OCI-LY3 (cell line): ENCODE measurements at regions not wholly inside any gene's neighbourhood (a gene's known extent, or its start where the extent isn't known, plus 50 kb on each side); places are given as distances from the start of the nearest gene placed in this dataset.

Experiments used
- H2AFZ ChIP-seq: fragments of 200-600, 300-600 bp; shearing (Covaris generic); 2 replicates; pipeline ENCODE4 v1.6.0; 2014; ENCODE audit warnings: antibody characterized with exemption, low read depth, low read length
- H3K27ac ChIP-seq: fragments of 200-600, 300-600 bp; sonication (generic); 2 replicates; pipeline ENCODE4 v1.5.1; 2014; ENCODE audit warnings: mild to moderate bottlenecking, low read length, moderate library complexity, mixed read lengths
- H3K27me3 ChIP-seq: fragments of 200-600, 300-600 bp; sonication (generic); 2 replicates; pipeline ENCODE4 v1.6.1; 2014; ENCODE audit warnings: low read depth, low read length, mixed read lengths
- H3K36me3 ChIP-seq: fragments of 200-600, 300-600 bp; sonication (generic); replicated peaks from 2 replicates; pipeline ENCODE3; 2014; ENCODE audit warnings: low read depth, low read length, mixed read lengths
- H3K4me1 ChIP-seq: fragments of 300-600, 200-600 bp; sonication (generic); 2 replicates; pipeline ENCODE4 v1.6.1; 2014; ENCODE audit warnings: low read length, mixed read lengths
- H3K4me2 ChIP-seq: fragments of 200-600, 300-600 bp; sonication (generic); 2 replicates; pipeline ENCODE4 v1.6.1; 2014; ENCODE audit warnings: low read length, mixed read lengths
- H3K4me3 ChIP-seq: fragments of 300-600, 200-600 bp; sonication (generic); 2 replicates; pipeline ENCODE4 v1.5.1; 2014; ENCODE audit warnings: antibody characterized with exemption, mild to moderate bottlenecking, low read length, moderate library complexity
- H3K79me2 ChIP-seq: fragments of 300-600, 200-600 bp; shearing (Covaris generic); 2 replicates; pipeline ENCODE4 v1.6.1; 2014; ENCODE audit warnings: mild to moderate bottlenecking, low read length, mixed read lengths
- H3K9ac ChIP-seq: fragments of 300-600, 200-600 bp; shearing (Covaris generic); 2 replicates; pipeline ENCODE4 v1.6.0; 2014; ENCODE audit warnings: mild to moderate bottlenecking, low read length, moderate library complexity
- H3K9me3 ChIP-seq: fragments of 200-600, 300-600 bp; shearing (Covaris generic); 2 replicates; pipeline ENCODE4 v1.6.1; 2014; ENCODE audit warnings: low read length, mixed read lengths; ENCODE audit not compliant: insufficient read depth
- H4K20me1 ChIP-seq: fragments of 200-600, 300-600 bp; sonication (generic); 2 replicates; pipeline ENCODE4 v1.6.1; 2016; ENCODE audit warnings: low read length, mixed read lengths; ENCODE audit not compliant: insufficient read depth
- EZH2phosphoT487 ChIP-seq: fragments of 200-600 bp; shearing (Covaris generic); IDR thresholded peaks from 2 replicates; pipeline ENCODE4 v1.6.1; 2018; ENCODE audit warnings: antibody characterized with exemption, mixed run types, low read depth
- TF ChIP-seq, protein P1 (sequence below): fragments of 200-600, 300-600 bp; sonication (generic); IDR thresholded peaks from 2 replicates; pipeline ENCODE4 v1.5.1; 2014; ENCODE audit warnings: antibody characterized with exemption, low read length, low read depth

DNA sequence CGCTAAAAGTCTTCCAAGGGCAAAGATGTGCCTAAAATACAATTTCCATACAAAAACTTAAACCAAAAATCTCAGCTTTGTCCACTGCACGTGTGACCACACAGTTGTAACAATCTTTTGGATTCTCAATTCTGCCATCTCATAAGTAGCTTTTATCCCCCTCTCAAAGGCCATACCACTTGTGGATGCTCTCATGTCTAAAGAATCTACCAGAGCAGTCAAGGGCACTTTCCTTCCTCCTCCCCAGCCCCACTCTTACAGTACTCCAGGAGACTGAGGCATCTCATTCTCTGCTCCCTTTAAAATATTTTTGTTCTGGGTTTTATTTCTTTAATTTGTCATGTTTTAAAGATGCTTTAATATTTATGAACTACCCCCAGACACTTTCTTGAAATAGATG lies 102.3 kb upstream of the PFN2 start:
- Histone ChIP-seq H3K4me1 (peaks cover 14% of the 10 kb centered on the region), H2AFZ (no peak overlapping the region), H4K20me1 (no peaks in the 10 kb centered on the region), H3K9me3 (peaks cover 11% of the 10 kb centered on the region), H3K4me3 (no peak overlapping the region), H3K79me2 (no peaks in the 10 kb centered on the region), H3K27ac (no peak overlapping the region), H3K9ac (no peak overlapping the region), H3K4me2 (no peak overlapping the region), H3K27me3 (peaks cover 22% of the 10 kb centered on the region), H3K36me3 (peaks cover 5% of the 10 kb centered on the region)
- no peak for TF ChIP-seq EZH2phosphoT487
- TF ChIP-seq, protein P1, sequence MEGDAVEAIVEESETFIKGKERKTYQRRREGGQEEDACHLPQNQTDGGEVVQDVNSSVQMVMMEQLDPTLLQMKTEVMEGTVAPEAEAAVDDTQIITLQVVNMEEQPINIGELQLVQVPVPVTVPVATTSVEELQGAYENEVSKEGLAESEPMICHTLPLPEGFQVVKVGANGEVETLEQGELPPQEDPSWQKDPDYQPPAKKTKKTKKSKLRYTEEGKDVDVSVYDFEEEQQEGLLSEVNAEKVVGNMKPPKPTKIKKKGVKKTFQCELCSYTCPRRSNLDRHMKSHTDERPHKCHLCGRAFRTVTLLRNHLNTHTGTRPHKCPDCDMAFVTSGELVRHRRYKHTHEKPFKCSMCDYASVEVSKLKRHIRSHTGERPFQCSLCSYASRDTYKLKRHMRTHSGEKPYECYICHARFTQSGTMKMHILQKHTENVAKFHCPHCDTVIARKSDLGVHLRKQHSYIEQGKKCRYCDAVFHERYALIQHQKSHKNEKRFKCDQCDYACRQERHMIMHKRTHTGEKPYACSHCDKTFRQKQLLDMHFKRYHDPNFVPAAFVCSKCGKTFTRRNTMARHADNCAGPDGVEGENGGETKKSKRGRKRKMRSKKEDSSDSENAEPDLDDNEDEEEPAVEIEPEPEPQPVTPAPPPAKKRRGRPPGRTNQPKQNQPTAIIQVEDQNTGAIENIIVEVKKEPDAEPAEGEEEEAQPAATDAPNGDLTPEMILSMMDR = no peak

DNA sequence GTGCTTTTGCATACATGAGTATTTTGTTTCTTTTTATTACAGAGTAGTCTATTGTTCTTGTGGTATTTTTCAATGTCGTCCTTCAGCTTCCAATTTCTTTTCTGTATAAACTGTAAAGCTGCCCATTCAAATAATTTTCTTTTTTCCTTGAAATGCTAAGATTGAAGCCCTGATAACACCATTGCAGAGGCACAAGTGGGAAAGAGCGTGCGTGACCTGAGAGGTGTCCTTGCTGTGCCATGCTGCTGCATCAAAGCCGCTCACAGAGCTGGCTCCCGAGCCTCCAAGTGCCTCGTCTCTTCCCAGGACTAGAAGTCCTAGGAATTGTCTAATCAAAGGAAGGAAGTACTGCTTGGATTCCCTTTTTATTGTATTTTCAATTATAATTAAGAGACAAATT lies 101.9 kb upstream of the PFN2 start:
- no peak overlapping the region for H3K27ac ChIP-seq
- H3K27me3 ChIP-seq = peaks cover 23% of the 10 kb centered on the region
- H2AFZ ChIP-seq = no peak overlapping the region
- H3K79me2 ChIP-seq = no peaks in the 10 kb centered on the region
- H3K9ac ChIP-seq = no peak overlapping the region
- H3K4me1 ChIP-seq = peaks cover 14% of the 10 kb centered on the region
- no peak overlapping the region for H3K4me3 ChIP-seq
- H3K36me3 ChIP-seq = peaks cover 5% of the 10 kb centered on the region
- no peak overlapping the region for H3K4me2 ChIP-seq
- TF ChIP-seq, protein P1 = no peak
- no peak for TF ChIP-seq EZH2phosphoT487
- H4K20me1 ChIP-seq = no peaks in the 10 kb centered on the region
- peaks cover 11% of the 10 kb centered on the region for H3K9me3 ChIP-seq

DNA sequence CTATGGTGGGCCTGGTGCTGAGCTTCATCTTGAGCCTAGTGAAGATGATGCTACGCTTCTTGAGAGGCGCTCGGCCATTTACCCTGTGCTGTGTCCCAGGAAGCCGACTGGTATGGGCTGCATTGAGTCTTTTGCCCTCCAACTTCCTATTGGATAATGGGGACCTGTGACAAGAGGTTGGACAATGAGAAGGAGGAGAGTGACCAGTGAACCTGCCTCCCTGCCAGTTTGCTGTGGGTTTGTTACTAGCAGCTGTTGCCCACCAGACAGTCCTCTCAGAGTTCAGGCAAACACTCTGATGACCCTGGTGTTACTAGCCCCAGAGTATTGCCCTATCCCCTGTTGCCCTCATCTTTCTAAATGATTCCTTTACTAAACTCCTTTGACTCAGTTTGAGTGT lies 99.6 kb upstream of the PFN2 start:
- Histone ChIP-seq H3K4me2 (no peak overlapping the region), H2AFZ (no peak overlapping the region), H3K79me2 (no peaks in the 10 kb centered on the region), H4K20me1 (no peaks in the 10 kb centered on the region), H3K4me1 (peaks cover 14% of the 10 kb centered on the region), H3K27me3 (peaks cover 32% of the 10 kb centered on the region), H3K9ac (no peak overlapping the region), H3K36me3 (no peaks in the 10 kb centered on the region), H3K27ac (no peak overlapping the region), H3K9me3 (no peaks in the 10 kb centered on the region), H3K4me3 (no peak overlapping the region)
- TF ChIP-seq, protein P1 = no peak
- TF ChIP-seq EZH2phosphoT487 = no peak

DNA sequence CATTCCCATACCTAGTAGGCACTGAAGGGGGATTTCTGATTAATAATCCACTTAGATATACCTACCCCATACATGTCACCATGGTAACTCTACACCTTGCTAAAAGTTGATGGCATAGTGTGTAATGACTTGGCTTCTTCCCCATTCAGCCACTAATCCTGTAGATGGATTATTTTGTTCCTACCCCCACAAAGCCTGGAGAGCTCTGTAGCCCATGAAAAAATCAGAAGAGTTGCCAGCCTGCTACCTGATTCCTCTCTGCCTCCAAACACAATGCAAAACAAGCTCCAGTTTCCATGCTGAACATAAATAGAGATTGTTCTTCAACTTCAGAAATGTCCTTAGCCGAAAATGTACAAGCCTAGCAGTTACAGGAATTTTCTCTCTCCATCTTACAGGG lies 98.9 kb upstream of the PFN2 start:
- H4K20me1 ChIP-seq = no peaks in the 10 kb centered on the region
- no peaks in the 10 kb centered on the region for H3K79me2 ChIP-seq
- no peak overlapping the region for H3K27ac ChIP-seq
- no peaks in the 10 kb centered on the region for H3K36me3 ChIP-seq
- peaks cover 32% of the 10 kb centered on the region for H3K27me3 ChIP-seq
- H3K4me2 ChIP-seq = no peak overlapping the region
- no peak overlapping the region for H3K4me3 ChIP-seq
- peaks cover 9% of the 10 kb centered on the region for H3K4me1 ChIP-seq
- no peaks in the 10 kb centered on the region for H3K9me3 ChIP-seq
- TF ChIP-seq, protein P1 = no peak
- no peak for TF ChIP-seq EZH2phosphoT487
- H3K9ac ChIP-seq = no peak overlapping the region
- H2AFZ ChIP-seq = no peak overlapping the region
